ENCODE measurements at regions not wholly inside any gene's neighbourhood (a gene's known extent, or its start where the extent isn't known, plus 50 kb on each side); places are given as distances from the start of the nearest gene placed in this dataset.

DNA sequence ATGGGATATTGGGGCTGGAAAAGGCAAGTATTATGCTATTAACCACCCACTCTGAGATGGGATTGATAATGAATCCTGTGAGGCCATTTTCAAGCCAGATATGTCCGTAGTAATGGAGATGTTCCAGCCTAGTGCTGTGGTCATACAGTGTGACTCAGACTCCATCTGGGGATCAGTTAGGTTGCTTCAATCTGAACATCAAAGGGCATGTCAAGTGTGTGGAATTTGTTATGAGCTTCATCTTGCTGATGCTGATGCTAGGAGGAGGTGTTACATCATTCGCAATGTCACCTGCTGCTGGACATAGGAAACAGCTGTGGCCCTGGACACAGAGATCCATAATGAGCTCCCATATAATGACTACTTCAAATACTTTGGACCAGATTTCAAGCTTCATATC, 144.7 kb downstream of the PLCE1 start:
- DNase-seq (ENCODE audit: low spot score) (no peak), FAIRE-seq (no peak), ATAC-seq (no peak)
- intact Hi-C loops (cut with micrococcal nuclease; ENCODE audit: unreplicated experiment) = no loop called here
- Histone ChIP-seq H2AFZ (ENCODE audit: low read length) (no peak overlapping the region), H3K27ac (ENCODE audit: extremely low read length, insufficient read depth, low read length) (no peak overlapping the region), H3K4me2 (ENCODE audit: low read depth, low read length) (no peak overlapping the region), H3K9me3 (ENCODE audit: low read length) (no peaks in the 10 kb centered on the region), H3K4me3 (replicated peaks in 1 of 3; ENCODE audit: insufficient read depth in 1 of 3, low read depth in 2 of 3, low read length in 3 of 3) (no peak overlapping the region), H3K36me3 (replicated peaks in 1 of 2; ENCODE audit: control insufficient read depth in 1 of 2, insufficient read depth in 2 of 2, low read length in 2 of 2) (no peaks in the 10 kb centered on the region), H3K79me2 (ENCODE audit: insufficient read depth, low read length) (no peaks in the 10 kb centered on the region), H3K9ac (ENCODE audit: insufficient read depth, low read depth, low read length) (no peak overlapping the region), H3K4me1 (ENCODE audit: insufficient read depth, low read length) (no peaks in the 10 kb centered on the region), H4K20me1 (ENCODE audit: insufficient read depth, low read length) (no peaks in the 10 kb centered on the region), H3K27me3 (ENCODE audit: control insufficient read depth in 1 of 2, insufficient read depth in 2 of 2, low read length in 2 of 2) (no peaks in the 10 kb centered on the region)
- BruUV-seq (replicated peaks) = no TSS peak
- 88% methylated on average over 2 of the region's 2 CpGs for WGBS (ENCODE audit: low lambda C conversion rate)
- CTCF ChIA-PET (ENCODE audit: low intra/inter-chr PET ratio, low total read pairs) = no interaction called here
- POLR2A ChIA-PET = no interaction called here
- TF ChIP-seq ZSCAN30 (CRISPR knock-in tag; IDR thresholded peaks at IDR 0.05) = no peak
- TF ChIP-seq ZNF574 (CRISPR knock-in tag; IDR thresholded peaks at IDR 0.05) = no peak
- no peak for TF ChIP-seq NR2C2 (CRISPR knock-in tag; IDR thresholded peaks at IDR 0.05; ENCODE audit: borderline replicate concordance)
- TF ChIP-seq, protein P1, sequence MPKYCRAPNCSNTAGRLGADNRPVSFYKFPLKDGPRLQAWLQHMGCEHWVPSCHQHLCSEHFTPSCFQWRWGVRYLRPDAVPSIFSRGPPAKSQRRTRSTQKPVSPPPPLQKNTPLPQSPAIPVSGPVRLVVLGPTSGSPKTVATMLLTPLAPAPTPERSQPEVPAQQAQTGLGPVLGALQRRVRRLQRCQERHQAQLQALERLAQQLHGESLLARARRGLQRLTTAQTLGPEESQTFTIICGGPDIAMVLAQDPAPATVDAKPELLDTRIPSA (CRISPR knock-in tag; IDR thresholded peaks at IDR 0.05; ENCODE audit: borderline replicate concordance) = no peak
- TF ChIP-seq NFE2L1 (CRISPR knock-in tag; IDR thresholded peaks at IDR 0.05; ENCODE audit: borderline replicate concordance) = no peak
- no peak for TF ChIP-seq SETDB1 (CRISPR knock-in tag; IDR thresholded peaks at IDR 0.05; ENCODE audit: borderline replicate concordance)
- in situ Hi-C loops (cut with HindIII; ENCODE audit: extremely low pct_ligation_motif_present, low pct_unique_long_range_greater_than_20kb) = no loop called here
